SK-N-MC (cell line): ENCODE measurements at regions not wholly inside any gene's neighbourhood (a gene's known extent, or its start where the extent isn't known, plus 50 kb on each side); places are given as distances from the start of the nearest gene placed in this dataset.

Source experiments
- DNase-seq: peaks from one replicate; pipeline ENCODE4 v3.0.0-alpha.2; 2011; ENCODE audit warnings: low read depth, low spot score
- H3K27ac ChIP-seq: fragments of 200-600 bp; sonication (generic); 2 replicates; pipeline ENCODE4 v1.5.1; 2016; ENCODE audit warnings: mixed run types
- H3K36me3 ChIP-seq: fragments of 200-600 bp; sonication (generic); 2 replicates; pipeline ENCODE4 v1.6.1; 2017; ENCODE audit warnings: antibody characterized with exemption, low read length, mixed read lengths; ENCODE audit not compliant: insufficient read depth
- H3K4me3 ChIP-seq: fragments of 200-600 bp; sonication (generic); 2 replicates; pipeline ENCODE4 v1.5.1; 2016
- H3K9ac ChIP-seq: fragments of 200-600 bp; sonication (generic); 2 replicates; pipeline ENCODE4 v1.8.0; 2017; ENCODE audit warnings: mixed run types, mixed read lengths; ENCODE audit not compliant: insufficient read length
- H3K9me3 ChIP-seq: fragments of 200-600 bp; sonication (generic); 2 replicates; pipeline ENCODE4 v1.6.1; 2017; ENCODE audit warnings: low read depth, mild to moderate bottlenecking, antibody characterized with exemption, low read length, moderate library complexity, mixed read lengths
- EZH2 ChIP-seq: fragments of 200-600 bp; sonication (generic); IDR thresholded peaks from one replicate; pipeline ENCODE4 v1.6.1; 2017; ENCODE audit warnings: antibody characterized with exemption
- FOXP2 ChIP-seq: optimal IDR thresholded peaks from 2 replicates; pipeline ENCODE3; 2011; ENCODE audit warnings: mild to moderate bottlenecking, moderate library complexity; ENCODE audit not compliant: insufficient read depth; ENCODE audit errors: extremely low read length, control extremely low read depth
- POLR2AphosphoS5 ChIP-seq: IDR thresholded peaks from 2 replicates; pipeline ENCODE4 v1.6.1; 2012; ENCODE audit warnings: mild to moderate bottlenecking, low read depth, low read length, borderline replicate concordance

GRCh38 chr10:61031341-61031740 is 87.4 kb upstream of the RHOBTB1 start:
- H3K4me3 ChIP-seq, result no peak overlapping the region
- no peaks in the 10 kb centered on the region for H3K36me3 ChIP-seq
- TF ChIP-seq FOXP2 (no peak), EZH2 (no peak), POLR2AphosphoS5 (no peak)

DNA sequence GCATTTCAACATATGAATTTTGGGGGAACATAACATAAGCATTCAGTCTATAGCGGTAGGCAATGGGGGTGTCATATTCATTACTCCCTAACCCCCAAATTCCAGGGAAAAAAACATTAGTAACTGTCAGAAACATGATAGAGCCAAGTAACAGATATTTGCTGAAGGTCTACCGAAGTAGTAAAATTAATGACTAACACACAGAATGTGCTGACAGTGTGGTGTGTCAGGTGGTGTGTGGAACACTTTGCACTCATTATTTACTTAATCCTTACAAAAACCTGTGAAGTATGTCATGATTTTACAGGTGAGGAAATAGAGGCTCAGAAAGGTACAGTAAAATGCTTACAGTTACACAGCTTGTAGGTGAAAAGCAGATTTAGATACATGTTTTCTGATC is 85.4 kb upstream of the RHOBTB1 start:
- Histone ChIP-seq H3K4me3 (no peak overlapping the region), H3K36me3 (no peaks in the 10 kb centered on the region), H3K9me3 (no peaks in the 10 kb centered on the region), H3K27ac (no peak overlapping the region), H3K9ac (no peak overlapping the region)
- TF ChIP-seq FOXP2 (no peak), EZH2 (no peak), POLR2AphosphoS5 (no peak)
- DNase-seq, result no peak

More at GRCh38 chr10:61031341-61031740, 87.4 kb upstream of the RHOBTB1 start:
- DNase-seq, result no peak
- H3K9me3 ChIP-seq, result no peaks in the 10 kb centered on the region
- H3K9ac ChIP-seq, result no peak overlapping the region
- H3K27ac ChIP-seq, result no peak overlapping the region

DNA sequence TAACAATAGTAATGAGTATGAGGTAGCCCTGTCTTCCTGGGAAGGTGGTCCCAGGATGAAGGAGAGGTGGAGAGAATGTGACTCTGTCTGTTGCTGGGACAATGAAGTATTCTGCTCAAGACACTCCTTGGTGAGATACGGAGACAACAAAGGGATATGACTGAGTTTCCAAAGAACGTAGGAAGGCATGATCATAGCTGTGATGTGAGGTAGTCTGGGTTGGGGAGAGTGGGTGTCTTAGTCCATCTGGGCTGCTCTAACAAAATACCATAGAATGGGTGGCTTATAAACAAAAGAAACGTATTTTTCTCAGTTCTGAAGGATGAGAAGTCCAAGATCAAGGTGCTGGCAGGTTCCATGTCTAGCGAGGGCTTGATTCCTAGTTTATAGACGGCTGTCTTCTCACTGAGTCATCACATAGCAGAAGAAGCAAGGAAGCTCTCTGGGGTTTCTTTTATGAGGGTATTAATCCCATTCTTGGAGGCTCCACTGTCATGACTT is 84.9 kb upstream of the RHOBTB1 start:
- Histone ChIP-seq H3K4me3 (no peak overlapping the region), H3K9me3 (no peaks in the 10 kb centered on the region), H3K36me3 (no peaks in the 10 kb centered on the region), H3K27ac (no peak overlapping the region), H3K9ac (no peak overlapping the region)
- DNase-seq, result no peak
- TF ChIP-seq EZH2 (no peak), POLR2AphosphoS5 (no peak), FOXP2 (no peak)

DNA sequence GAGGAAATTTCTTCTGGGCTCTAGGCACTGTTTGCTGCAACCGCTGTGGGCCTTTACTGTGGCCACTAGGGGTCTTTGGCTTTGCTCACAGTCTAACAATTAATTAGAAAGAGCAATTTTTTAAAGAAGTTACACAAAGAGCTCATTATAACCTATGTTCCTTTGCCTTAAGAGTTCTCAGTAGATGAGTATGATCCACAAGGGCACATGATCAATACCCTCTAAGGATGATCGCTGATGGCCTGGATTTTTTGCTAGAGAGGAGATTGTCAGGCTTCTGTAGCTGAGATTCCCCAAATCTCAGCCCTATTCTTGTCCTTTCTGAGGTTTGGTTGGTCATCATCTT is 80.8 kb upstream of the RHOBTB1 start:
- Histone ChIP-seq H3K4me3 (no peak overlapping the region), H3K9ac (no peak overlapping the region), H3K9me3 (no peaks in the 10 kb centered on the region), H3K36me3 (no peaks in the 10 kb centered on the region), H3K27ac (no peak overlapping the region)
- DNase-seq, result no peak
- no peak for TF ChIP-seq FOXP2
- no peak for TF ChIP-seq EZH2
- no peak for TF ChIP-seq POLR2AphosphoS5

- no peak for DNase-seq
- Histone ChIP-seq H3K9ac (no peak overlapping the region), H3K27ac (no peak overlapping the region), H3K36me3 (no peaks in the 10 kb centered on the region), H3K4me3 (no peak overlapping the region), H3K9me3 (no peaks in the 10 kb centered on the region)
- no peak for TF ChIP-seq POLR2AphosphoS5
- no peak for TF ChIP-seq FOXP2
- no peak for TF ChIP-seq EZH2
Observed at GRCh38 chr10:61024151-61024855, 80.3 kb upstream of the RHOBTB1 start.

GRCh38 chr10:61023053-61023452 is 79.1 kb upstream of the RHOBTB1 start:
- H3K9ac ChIP-seq, result no peak overlapping the region
- no peaks in the 10 kb centered on the region for H3K36me3 ChIP-seq
- H3K4me3 ChIP-seq, result no peak overlapping the region
- DNase-seq, result no peak
- H3K9me3 ChIP-seq, result no peaks in the 10 kb centered on the region
- TF ChIP-seq EZH2, result no peak
- TF ChIP-seq POLR2AphosphoS5, result no peak
- TF ChIP-seq FOXP2, result no peak
- H3K27ac ChIP-seq, result no peak overlapping the region

DNA sequence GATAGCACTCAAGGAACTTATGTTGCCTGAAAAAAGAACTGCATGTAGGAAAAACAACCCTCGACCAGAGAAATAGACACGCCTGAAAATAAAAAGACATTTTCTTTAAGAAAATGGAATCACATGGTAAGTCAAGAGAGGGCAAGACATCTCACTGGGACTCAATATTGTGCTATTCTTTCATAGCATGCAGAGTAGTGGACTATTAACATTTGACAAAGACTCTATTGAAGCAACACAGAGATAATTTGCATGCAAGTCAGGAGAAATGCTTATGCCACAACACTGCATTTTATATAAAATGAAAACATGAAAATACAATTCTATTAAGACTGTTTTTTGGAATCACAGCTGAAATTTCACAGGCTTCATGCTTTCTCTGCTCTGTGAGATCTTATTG is 77.9 kb upstream of the RHOBTB1 start:
- Histone ChIP-seq H3K9me3 (no peaks in the 10 kb centered on the region), H3K4me3 (no peak overlapping the region), H3K36me3 (no peaks in the 10 kb centered on the region), H3K9ac (no peak overlapping the region), H3K27ac (no peak overlapping the region)
- TF ChIP-seq FOXP2 (no peak), EZH2 (no peak), POLR2AphosphoS5 (no peak)
- no peak for DNase-seq

DNA sequence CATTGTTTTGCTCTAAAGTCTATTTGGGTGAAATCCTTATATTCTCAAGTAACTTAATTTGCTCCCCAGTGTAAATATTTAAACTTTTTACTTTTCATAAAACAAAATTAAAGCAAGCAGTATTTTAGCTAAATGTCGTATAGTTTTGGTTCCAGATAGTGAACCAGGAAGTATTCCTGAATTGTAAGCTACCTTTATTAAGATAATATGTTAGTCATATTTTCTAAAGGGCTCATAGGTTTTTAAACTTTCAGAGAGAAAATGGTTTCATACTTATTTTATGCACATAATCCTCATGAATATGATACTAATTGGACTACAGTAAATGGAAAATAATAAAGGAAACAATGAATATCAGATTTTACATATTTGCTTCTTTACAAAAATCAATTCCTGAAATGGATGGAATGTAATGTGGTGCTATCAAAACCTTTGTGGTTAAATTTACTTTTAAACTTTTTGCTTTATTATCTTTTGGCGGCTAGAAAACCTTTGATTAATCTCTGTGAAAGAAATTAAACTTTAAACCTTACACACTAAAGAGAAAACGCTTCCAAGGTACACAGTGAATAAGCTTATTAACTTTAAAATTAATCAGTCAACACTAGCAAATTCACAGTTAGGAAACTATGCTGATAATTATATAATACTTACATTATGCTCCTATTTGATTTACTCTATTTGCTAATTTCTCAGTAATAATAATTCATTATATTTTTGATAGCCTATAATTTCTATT is 76.6 kb upstream of the RHOBTB1 start:
- Histone ChIP-seq H3K9ac (no peak overlapping the region), H3K27ac (no peak overlapping the region), H3K4me3 (no peak overlapping the region), H3K9me3 (no peaks in the 10 kb centered on the region), H3K36me3 (no peaks in the 10 kb centered on the region)
- no peak for TF ChIP-seq POLR2AphosphoS5
- no peak for TF ChIP-seq EZH2
- no peak for TF ChIP-seq FOXP2
- no peak for DNase-seq
